HCT116 (cell line): ENCODE measurements at regions not wholly inside any gene's neighbourhood (a gene's known extent, or its start where the extent isn't known, plus 50 kb on each side); places are given as distances from the start of the nearest gene placed in this dataset.
"Not testable (repeated sequence)": the region's sequence is repeated elsewhere in the genome, so short reads cannot be mapped to it uniquely, and the experiment has no call there.

Source experiments
- ATAC-seq: fragments of 200-7000 bp; cut with Tn5 transposase; 2 replicates; pipeline ENCODE4 v1.9.1; 2020; ENCODE audit warnings: mild to moderate bottlenecking, moderate library complexity
- BruUV-seq: library from RNA; stranded (reverse); fragments of 400-500 nt; replicated peaks from 2 replicates; lab custom pipeline; 2021; lab: Mats Ljungman, UMichigan
- CTCF ChIA-PET: fragments of 300-600 bp; sonication (Branson Sonifier 250); formaldehyde crosslinking; loops from one replicate; lab custom pipeline; 2021; ENCODE audit warnings: antibody characterized with exemption; lab: Charles Lee
- POLR2A ChIA-PET: fragments of 300-600, 350-600 bp; sonication (Branson Sonifier 250); formaldehyde crosslinking; loops from one replicate; lab custom pipeline; 2021; ENCODE audit warnings: antibody characterized with exemption; lab: Charles Lee
- RAD21 ChIA-PET, 2 experiments: fragments of 300-600 bp; sonication (Branson Sonifier 250); formaldehyde crosslinking; loops; one replicate each; lab custom pipeline; 2023; ENCODE audit warnings: low total read pairs in 2 of 2; ENCODE audit not compliant: uncharacterized antibody in 2 of 2, unreplicated experiment in 2 of 2, low non-redundant PET in 1 of 2; lab: Charles Lee
- DNase-seq: peaks from one replicate; pipeline ENCODE4 v3.0.0-alpha.2; 2010; ENCODE audit warnings: low read depth, low spot score
- H2AFZ ChIP-seq: fragments of 200-600 bp; shearing (Covaris generic), sonication (generic); 2 replicates; pipeline ENCODE4 v1.6.1; 2017; ENCODE audit warnings: low read depth, mixed run types, mixed read lengths, antibody characterized with exemption, low read length; ENCODE audit not compliant: poor library complexity, severe bottlenecking
- H3K27ac ChIP-seq: 2 replicates; pipeline ENCODE4 v1.5.1; 2012; ENCODE audit warnings: low read depth, low read length
- H3K27me3 ChIP-seq: fragments of 200-600 bp; sonication (generic); 2 replicates; pipeline ENCODE4 v1.6.1; 2016; ENCODE audit warnings: mixed run types, low read length, mixed read lengths; ENCODE audit not compliant: insufficient read depth
- H3K36me3 ChIP-seq, 2 experiments: fragments of 200-500 bp in 1 of 2; fragments of 200-600 bp in 1 of 2; sonication (Bioruptor generic) in 1 of 2; sonication (generic) in 1 of 2; 2 replicates each; pipeline versions ENCODE4 v1.5.1 to v1.6.1; 2014 to 2016; ENCODE audit warnings: low read length in 2 of 2, inconsistent platforms in 1 of 2, mixed read lengths in 1 of 2, mixed run types in 1 of 2; ENCODE audit not compliant: insufficient read depth in 2 of 2, control insufficient read depth in 1 of 2
- H3K4me1 ChIP-seq, 2 experiments: fragments of 200-600 bp in 1 of 2; sonication (generic) in 1 of 2; 2 replicates each; pipeline versions ENCODE4 v1.5.1 to v1.6.1; 2012 to 2017; ENCODE audit warnings: low read length in 2 of 2, inconsistent platforms in 1 of 2, mild to moderate bottlenecking in 1 of 2, mixed read lengths in 1 of 2, mixed run types in 1 of 2, moderate library complexity in 1 of 2; ENCODE audit not compliant: insufficient read depth in 2 of 2, control insufficient read depth in 1 of 2
- H3K4me2 ChIP-seq: fragments of 200-600 bp; sonication (generic); 2 replicates; pipeline ENCODE4 v1.6.1; 2017; ENCODE audit warnings: mixed run types, low read length, mixed read lengths
- H3K4me3 ChIP-seq, 2 experiments: fragments of 200-600 bp in 1 of 2; sonication (generic) in 1 of 2; replicated peaks in 1 of 2; 2 replicates each; pipeline ENCODE4 v1.5.1; 2011 to 2016; ENCODE audit warnings: low read length in 2 of 2, control low read depth in 1 of 2, low read depth in 1 of 2, mild to moderate bottlenecking in 1 of 2, mixed read lengths in 1 of 2, mixed run types in 1 of 2
- H3K79me2 ChIP-seq: fragments of 200-600 bp; sonication (generic); 2 replicates; pipeline ENCODE4 v1.6.1; 2017; ENCODE audit warnings: mild to moderate bottlenecking, mixed run types, low read length, moderate library complexity, mixed read lengths; ENCODE audit not compliant: insufficient read depth
- H3K9ac ChIP-seq: fragments of 200-600 bp; sonication (generic); 2 replicates; pipeline ENCODE4 v1.6.1; 2016; ENCODE audit warnings: low read length, mixed read lengths
- H3K9me2 ChIP-seq: fragments of 200-600 bp; sonication (generic), shearing (Covaris generic); 2 replicates; pipeline ENCODE4 v1.6.1; 2017; ENCODE audit warnings: mixed run types, mild to moderate bottlenecking, moderate library complexity; ENCODE audit not compliant: insufficient read depth
- H3K9me3 ChIP-seq, 2 experiments: fragments of 200-500 bp in 1 of 2; fragments of 200-600 bp in 1 of 2; sonication (Bioruptor generic) in 1 of 2; sonication (generic) in 1 of 2; 2 replicates each; pipeline ENCODE4 v1.6.1; 2014 to 2017; ENCODE audit warnings: low read length in 2 of 2, mixed read lengths in 2 of 2, inconsistent platforms in 1 of 2, low read depth in 1 of 2, mild to moderate bottlenecking in 1 of 2, mixed run types in 1 of 2, moderate library complexity in 1 of 2; ENCODE audit not compliant: control insufficient read depth in 1 of 2, insufficient read depth in 1 of 2
- H4K20me1 ChIP-seq: fragments of 200-600 bp; sonication (generic), shearing (Covaris generic); 2 replicates; pipeline ENCODE4 v1.6.1; 2017; ENCODE audit warnings: mixed run types, mild to moderate bottlenecking, moderate library complexity; ENCODE audit not compliant: insufficient read depth
- CBX3 ChIP-seq: IDR thresholded peaks from 2 replicates; pipeline ENCODE4 v1.6.1; 2012; ENCODE audit warnings: low read depth
- POLR2A ChIP-seq: IDR thresholded peaks from 2 replicates; pipeline ENCODE4 v1.7.0; 2011; ENCODE audit warnings: borderline replicate concordance; ENCODE audit not compliant: insufficient read depth, insufficient read length; ENCODE audit errors: extremely low read depth
- SRF ChIP-seq: IDR thresholded peaks from 2 replicates; pipeline ENCODE4 v1.6.1; 2012; ENCODE audit warnings: low read depth
- intact Hi-C: fragments of 100-400 bp; cut with micrococcal nuclease; formaldehyde crosslinking; loops from 2 replicates; pipeline ENCODE4 v1.10.0; 2022
- TF ChIP-seq, protein P1 (sequence below): IDR thresholded peaks from 2 replicates; pipeline ENCODE4 v1.6.1; 2011; ENCODE audit warnings: mild to moderate bottlenecking, low read length, moderate library complexity; ENCODE audit not compliant: insufficient replicate concordance; ENCODE audit errors: extremely low read depth

DNA sequence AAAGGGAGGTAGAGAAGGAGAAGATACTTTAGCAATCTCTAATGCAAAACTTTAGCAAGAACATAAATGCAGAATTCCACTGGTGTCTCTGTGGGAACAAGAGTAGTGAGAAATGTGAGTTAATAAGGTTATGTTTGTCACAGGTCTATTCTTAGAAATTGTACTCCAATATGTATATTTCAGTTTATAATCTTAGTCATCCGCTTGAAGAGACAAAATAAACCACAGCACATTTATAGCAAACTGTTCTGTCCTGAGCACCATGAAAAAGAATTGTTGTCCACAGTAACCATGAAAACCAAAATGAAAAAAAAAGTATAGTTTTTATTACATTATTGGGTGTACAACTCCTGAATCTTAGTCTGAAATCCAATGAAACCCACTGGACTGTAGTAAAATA is 93.6 kb upstream of the TSLP start (continued):
- TF ChIP-seq SRF (no peak), CBX3 (no peak), POLR2A (no peak)
- TF ChIP-seq, protein P1, sequence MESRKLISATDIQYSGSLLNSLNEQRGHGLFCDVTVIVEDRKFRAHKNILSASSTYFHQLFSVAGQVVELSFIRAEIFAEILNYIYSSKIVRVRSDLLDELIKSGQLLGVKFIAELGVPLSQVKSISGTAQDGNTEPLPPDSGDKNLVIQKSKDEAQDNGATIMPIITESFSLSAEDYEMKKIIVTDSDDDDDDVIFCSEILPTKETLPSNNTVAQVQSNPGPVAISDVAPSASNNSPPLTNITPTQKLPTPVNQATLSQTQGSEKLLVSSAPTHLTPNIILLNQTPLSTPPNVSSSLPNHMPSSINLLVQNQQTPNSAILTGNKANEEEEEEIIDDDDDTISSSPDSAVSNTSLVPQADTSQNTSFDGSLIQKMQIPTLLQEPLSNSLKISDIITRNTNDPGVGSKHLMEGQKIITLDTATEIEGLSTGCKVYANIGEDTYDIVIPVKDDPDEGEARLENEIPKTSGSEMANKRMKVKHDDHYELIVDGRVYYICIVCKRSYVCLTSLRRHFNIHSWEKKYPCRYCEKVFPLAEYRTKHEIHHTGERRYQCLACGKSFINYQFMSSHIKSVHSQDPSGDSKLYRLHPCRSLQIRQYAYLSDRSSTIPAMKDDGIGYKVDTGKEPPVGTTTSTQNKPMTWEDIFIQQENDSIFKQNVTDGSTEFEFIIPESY, result no peak

GRCh38 chr5:110985882-110986281 is 85.6 kb upstream of the TSLP start:
- CTCF ChIA-PET, H3K4me1 ChIP-seq, H3K36me3 ChIP-seq, intact Hi-C loops, DNase-seq, RAD21 ChIA-PET, ATAC-seq, H3K4me2 ChIP-seq, BruUV-seq, H3K9me3 ChIP-seq, H2AFZ ChIP-seq, H3K9ac ChIP-seq, H4K20me1 ChIP-seq, H3K27me3 ChIP-seq, H3K4me3 ChIP-seq, H3K79me2 ChIP-seq, H3K27ac ChIP-seq, H3K9me2 ChIP-seq, POLR2A ChIA-PET: not testable (repeated sequence)

GRCh38 chr5:110987573-110987972 is 83.9 kb upstream of the TSLP start:
- H3K9me2 ChIP-seq, H3K36me3 ChIP-seq, H3K9me3 ChIP-seq, BruUV-seq, H3K4me3 ChIP-seq, H3K79me2 ChIP-seq, H3K27me3 ChIP-seq, CTCF ChIA-PET, H3K27ac ChIP-seq, H4K20me1 ChIP-seq, H3K4me1 ChIP-seq, H3K4me2 ChIP-seq, DNase-seq, intact Hi-C loops, RAD21 ChIA-PET, H3K9ac ChIP-seq, POLR2A ChIA-PET, ATAC-seq, H2AFZ ChIP-seq: not testable (repeated sequence)
